Panc1 (cell line): ENCODE measurements at regions not wholly inside any gene's neighbourhood (a gene's known extent, or its start where the extent isn't known, plus 50 kb on each side); places are given as distances from the start of the nearest gene placed in this dataset.
A peak's percentile ranks its signal among the peaks of the same experiment; 100 is the strongest.

Source experiments
- ATAC-seq: fragments of 200-7000 bp; cut with Tn5 transposase; 2 replicates; pipeline ENCODE4 v1.9.1; 2020; ENCODE audit warnings: mild to moderate bottlenecking, moderate library complexity
- BruUV-seq: library from RNA; stranded (reverse); fragments of 400-500 nt; replicated peaks from 2 replicates; lab custom pipeline; 2021; lab: Mats Ljungman, UMichigan
- CTCF ChIA-PET: fragments of 300-600 bp; sonication (Branson Sonifier 250); formaldehyde crosslinking; loops from one replicate; lab custom pipeline; 2022; ENCODE audit warnings: antibody characterized with exemption; lab: Charles Lee
- POLR2A ChIA-PET: fragments of 300-600 bp; sonication (Branson Sonifier 250); formaldehyde crosslinking; loops from one replicate; lab custom pipeline; 2022; ENCODE audit warnings: antibody characterized with exemption; lab: Charles Lee
- DNase-seq: peaks from one replicate; pipeline ENCODE4 v3.0.0-alpha.2; 2010; ENCODE audit warnings: low read depth, low spot score
- H3K27ac ChIP-seq: 2 replicates; pipeline ENCODE4 v1.5.1; 2011; ENCODE audit warnings: mild to moderate bottlenecking, low read length, inconsistent platforms
- H3K27me3 ChIP-seq: fragments of 200-500 bp; sonication (Bioruptor generic); 2 replicates; pipeline ENCODE4 v1.6.0; 2014; ENCODE audit warnings: low read length, inconsistent platforms; ENCODE audit not compliant: control insufficient read depth, insufficient read depth
- H3K36me3 ChIP-seq: fragments of 200-500 bp; sonication (Bioruptor generic); 2 replicates; pipeline ENCODE4 v1.5.1; 2014; ENCODE audit warnings: inconsistent platforms, mild to moderate bottlenecking, low read length, moderate library complexity; ENCODE audit not compliant: control insufficient read depth, insufficient read depth
- H3K4me1 ChIP-seq: 2 replicates; pipeline ENCODE4 v1.5.1; 2011; ENCODE audit warnings: inconsistent platforms, mild to moderate bottlenecking, low read length, moderate library complexity; ENCODE audit not compliant: control insufficient read depth, insufficient read depth
- H3K4me3 ChIP-seq, 2 experiments: 2 replicates each; pipeline ENCODE4 v1.5.1; 2011 to 2012; ENCODE audit warnings: low read depth in 2 of 2, low read length in 2 of 2, mild to moderate bottlenecking in 2 of 2, inconsistent platforms in 1 of 2, moderate library complexity in 1 of 2
- H3K9me3 ChIP-seq: fragments of 200-500 bp; sonication (Bioruptor generic); 2 replicates; pipeline ENCODE4 v1.5.1; 2014; ENCODE audit warnings: low read depth, mild to moderate bottlenecking, inconsistent platforms, low read length, moderate library complexity; ENCODE audit not compliant: control insufficient read depth, insufficient read depth
- CTCF ChIP-seq: fragments of 450-650 bp; IDR thresholded peaks from 2 replicates; pipeline ENCODE4 v1.5.1; 2017; ENCODE audit warnings: mild to moderate bottlenecking
- POLR2AphosphoS5 ChIP-seq: IDR thresholded peaks from 2 replicates; pipeline ENCODE4 v1.6.1; 2012; ENCODE audit warnings: mild to moderate bottlenecking, low read depth, low read length, moderate library complexity
- REST ChIP-seq, 2 experiments: IDR thresholded peaks; 2 replicates each; pipeline ENCODE4 v1.6.1; 2011 to 2012; ENCODE audit warnings: low read depth in 2 of 2, control low read depth in 1 of 2, low read length in 1 of 2, mild to moderate bottlenecking in 1 of 2, moderate library complexity in 1 of 2; ENCODE audit not compliant: insufficient read depth in 1 of 2
- in situ Hi-C: cut with HindIII; loops from 2 replicates; pipeline ENCODE4 v1.10.0; 2016; ENCODE audit warnings: low sequenced_read_pairs, low pct_unique_long_range_greater_than_20kb
- intact Hi-C: fragments of 100-400 bp; cut with micrococcal nuclease; formaldehyde crosslinking; loops from one replicate; pipeline ENCODE4 v1.10.0; 2022; ENCODE audit not compliant: unreplicated experiment

GRCh38 chr2:220309215-220309614, 681.8 kb downstream of the SLC4A3 start:
- BruUV-seq, result no TSS peak
- Histone ChIP-seq H3K9me3 (0 out of 2 replicates have a peak, but pooled peaks cover 2% of the 10 kb centered on the region), H3K4me1 (no peaks in the 10 kb centered on the region), H3K4me3 (no peak overlapping the region), H3K27ac (no peak overlapping the region), H3K36me3 (no peaks in the 10 kb centered on the region), H3K27me3 (no peaks in the 10 kb centered on the region)
- POLR2A ChIA-PET, result no interaction called here
- in situ Hi-C loops, result no loop called here
- intact Hi-C loops, result no loop called here
- ATAC-seq (no peak), DNase-seq (no peak)
- CTCF ChIA-PET, result no interaction called here
- TF ChIP-seq CTCF (no peak), POLR2AphosphoS5 (no peak), REST (IDR thresholded peaks at IDR 0.05; ENCODE audit: insufficient read depth in 1 of 2, low read depth in 2 of 2, low read length in 1 of 2) (0 out of 4 replicates have a peak, but pooled peaks of 1 of the 2 experiments have one; percentile 27)

- no peak overlapping the region for H3K27ac ChIP-seq
- intact Hi-C loops (no loop called here), in situ Hi-C loops (no loop called here)
- H3K9me3 ChIP-seq, result 0 out of 2 replicates have a peak, but pooled peaks cover 2% of the 10 kb centered on the region
- H3K27me3 ChIP-seq, result no peaks in the 10 kb centered on the region
- no peak overlapping the region for H3K4me3 ChIP-seq
- DNase-seq (no peak), ATAC-seq (no peak)
- no peaks in the 10 kb centered on the region for H3K4me1 ChIP-seq
- ChIA-PET POLR2A (no interaction called here), CTCF (no interaction called here)
- no TSS peak for BruUV-seq
- no peak for TF ChIP-seq CTCF
- TF ChIP-seq POLR2AphosphoS5, result no peak
- H3K36me3 ChIP-seq, result no peaks in the 10 kb centered on the region
Observed at GRCh38 chr2:220310451-220310861, 683.0 kb downstream of the SLC4A3 start.
